Liver (tissue), 2 donors: ENCODE measurements at regions not wholly inside any gene's neighbourhood (a gene's known extent, or its start where the extent isn't known, plus 50 kb on each side); places are given as distances from the start of the nearest gene placed in this dataset.

Experiments used
- TF ChIP-seq, protein P1 (sequence below): IDR thresholded peaks from 2 replicates; pipeline ENCODE4 v1.6.1; 2016; ENCODE audit warnings: antibody characterized with exemption, mild to moderate bottlenecking
- TF ChIP-seq, protein P2 (sequence below): IDR thresholded peaks from 2 replicates; pipeline ENCODE4 v1.6.1; 2016; ENCODE audit warnings: antibody characterized with exemption
- donor health status: healthy.

- TF ChIP-seq, protein P1, sequence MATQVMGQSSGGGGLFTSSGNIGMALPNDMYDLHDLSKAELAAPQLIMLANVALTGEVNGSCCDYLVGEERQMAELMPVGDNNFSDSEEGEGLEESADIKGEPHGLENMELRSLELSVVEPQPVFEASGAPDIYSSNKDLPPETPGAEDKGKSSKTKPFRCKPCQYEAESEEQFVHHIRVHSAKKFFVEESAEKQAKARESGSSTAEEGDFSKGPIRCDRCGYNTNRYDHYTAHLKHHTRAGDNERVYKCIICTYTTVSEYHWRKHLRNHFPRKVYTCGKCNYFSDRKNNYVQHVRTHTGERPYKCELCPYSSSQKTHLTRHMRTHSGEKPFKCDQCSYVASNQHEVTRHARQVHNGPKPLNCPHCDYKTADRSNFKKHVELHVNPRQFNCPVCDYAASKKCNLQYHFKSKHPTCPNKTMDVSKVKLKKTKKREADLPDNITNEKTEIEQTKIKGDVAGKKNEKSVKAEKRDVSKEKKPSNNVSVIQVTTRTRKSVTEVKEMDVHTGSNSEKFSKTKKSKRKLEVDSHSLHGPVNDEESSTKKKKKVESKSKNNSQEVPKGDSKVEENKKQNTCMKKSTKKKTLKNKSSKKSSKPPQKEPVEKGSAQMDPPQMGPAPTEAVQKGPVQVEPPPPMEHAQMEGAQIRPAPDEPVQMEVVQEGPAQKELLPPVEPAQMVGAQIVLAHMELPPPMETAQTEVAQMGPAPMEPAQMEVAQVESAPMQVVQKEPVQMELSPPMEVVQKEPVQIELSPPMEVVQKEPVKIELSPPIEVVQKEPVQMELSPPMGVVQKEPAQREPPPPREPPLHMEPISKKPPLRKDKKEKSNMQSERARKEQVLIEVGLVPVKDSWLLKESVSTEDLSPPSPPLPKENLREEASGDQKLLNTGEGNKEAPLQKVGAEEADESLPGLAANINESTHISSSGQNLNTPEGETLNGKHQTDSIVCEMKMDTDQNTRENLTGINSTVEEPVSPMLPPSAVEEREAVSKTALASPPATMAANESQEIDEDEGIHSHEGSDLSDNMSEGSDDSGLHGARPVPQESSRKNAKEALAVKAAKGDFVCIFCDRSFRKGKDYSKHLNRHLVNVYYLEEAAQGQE, result no peak
- TF ChIP-seq, protein P2, sequence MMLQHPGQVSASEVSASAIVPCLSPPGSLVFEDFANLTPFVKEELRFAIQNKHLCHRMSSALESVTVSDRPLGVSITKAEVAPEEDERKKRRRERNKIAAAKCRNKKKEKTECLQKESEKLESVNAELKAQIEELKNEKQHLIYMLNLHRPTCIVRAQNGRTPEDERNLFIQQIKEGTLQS, result no peak
Observed at GRCh38 chr4:95599777-95600400, 51.1 kb upstream of the UNC5C start (continued).
